Liver (tissue), 7 donors: ENCODE measurements at regions not wholly inside any gene's neighbourhood (a gene's known extent, or its start where the extent isn't known, plus 50 kb on each side); places are given as distances from the start of the nearest gene placed in this dataset.

ENCODE experiments used
- DNase-seq: peaks from one replicate; pipeline ENCODE4 v3.0.0-alpha.2; 2017; ENCODE audit warnings: low spot score
- H3K27ac ChIP-seq, 2 donors: one replicate each; pipeline ENCODE4 v1.7.0; 2013; ENCODE audit warnings: inconsistent platforms in 2 of 2, low read length in 2 of 2, control low read depth in 1 of 2, low read depth in 1 of 2, mild to moderate bottlenecking in 1 of 2
- H3K27me3 ChIP-seq, 4 donors: one replicate each; pipeline versions ENCODE4 v1.6.1 to v1.7.0; 2013; ENCODE audit warnings: low read length in 3 of 4, inconsistent platforms in 1 of 4, mild to moderate bottlenecking in 1 of 4, moderate library complexity in 1 of 4; ENCODE audit not compliant: control insufficient read depth in 4 of 4, insufficient read depth in 4 of 4
- H3K36me3 ChIP-seq, 4 donors: one replicate each; pipeline versions ENCODE4 v1.6.1 to v1.7.0; 2013; ENCODE audit warnings: low read length in 3 of 4, mild to moderate bottlenecking in 3 of 4, low read depth in 1 of 4, moderate library complexity in 1 of 4; ENCODE audit not compliant: control insufficient read depth in 4 of 4, insufficient read depth in 3 of 4
- H3K4me1 ChIP-seq, 4 donors: one replicate each; pipeline versions ENCODE4 v1.6.1 to v1.7.0; 2013; ENCODE audit warnings: low read length in 3 of 4, mild to moderate bottlenecking in 3 of 4, moderate library complexity in 1 of 4; ENCODE audit not compliant: control insufficient read depth in 4 of 4, insufficient read depth in 4 of 4
- H3K4me3 ChIP-seq, 3 donors: one replicate each; pipeline versions ENCODE4 v1.6.1 to v1.7.0; 2013; ENCODE audit warnings: low read length in 3 of 3, control low read depth in 1 of 3, low read depth in 1 of 3, mild to moderate bottlenecking in 1 of 3
- H3K9ac ChIP-seq, 2 donors: one replicate each; pipeline ENCODE4 v1.7.0; 2013; ENCODE audit warnings: low read length in 2 of 2, mild to moderate bottlenecking in 2 of 2, moderate library complexity in 2 of 2, control low read depth in 1 of 2, low read depth in 1 of 2
- H3K9me3 ChIP-seq, 4 donors: one replicate each; pipeline versions ENCODE4 v1.6.1 to v1.7.0; 2013; ENCODE audit warnings: low read length in 3 of 4; ENCODE audit not compliant: control insufficient read depth in 4 of 4
- EGR1 ChIP-seq, 2 donors: IDR thresholded peaks; 2 replicates each; pipeline ENCODE4 v1.6.1; 2016 to 2018; ENCODE audit warnings: antibody characterized with exemption in 2 of 2, low read depth in 2 of 2
- FOXA1 ChIP-seq: IDR thresholded peaks from 2 replicates; pipeline ENCODE4 v1.6.1; 2016; ENCODE audit warnings: antibody characterized with exemption
- FOXA2 ChIP-seq: IDR thresholded peaks from 2 replicates; pipeline ENCODE4 v1.6.1; 2016; ENCODE audit warnings: antibody characterized with exemption
- GABPA ChIP-seq, 2 donors: IDR thresholded peaks in 1 of 2; conservative IDR thresholded peaks in 1 of 2; 2 replicates each; pipeline ENCODE4 v1.6.1; 2016; ENCODE audit warnings: antibody characterized with exemption in 2 of 2, mild to moderate bottlenecking in 1 of 2, moderate library complexity in 1 of 2
- HNF4A ChIP-seq, 2 donors: conservative IDR thresholded peaks; 2 replicates each; pipeline ENCODE4 v1.6.1; 2016; ENCODE audit warnings: antibody characterized with exemption in 2 of 2, mild to moderate bottlenecking in 2 of 2
- HNF4G ChIP-seq: IDR thresholded peaks from 2 replicates; pipeline ENCODE4 v1.6.1; 2016; ENCODE audit warnings: antibody characterized with exemption
- NR2F2 ChIP-seq: IDR thresholded peaks from 2 replicates; pipeline ENCODE4 v1.6.1; 2016; ENCODE audit warnings: antibody characterized with exemption
- RAD21 ChIP-seq, 2 donors: IDR thresholded peaks; 2 replicates each; pipeline ENCODE4 v1.6.1; 2016; ENCODE audit warnings: antibody characterized with exemption in 2 of 2, mild to moderate bottlenecking in 2 of 2
- RXRA ChIP-seq, 2 donors: IDR thresholded peaks; 2 replicates each; pipeline ENCODE4 v1.6.1; 2017 to 2018; ENCODE audit warnings: antibody characterized with exemption in 2 of 2, mild to moderate bottlenecking in 1 of 2
- SP1 ChIP-seq: IDR thresholded peaks from 2 replicates; pipeline ENCODE4 v1.6.1; 2018; ENCODE audit warnings: antibody characterized with exemption, mild to moderate bottlenecking
- TAF1 ChIP-seq: conservative IDR thresholded peaks from 2 replicates; pipeline ENCODE4 v1.6.1; 2016; ENCODE audit warnings: antibody characterized with exemption, mild to moderate bottlenecking
- WGBS: extraction: QIAGEN DNeasy Blood & Tissue Kit; methylation state at CpG from one replicate; pipeline ENCODE4 v1.1.7; 2013; 5-methylcytosine and 5-hydroxymethylcytosine counted together
- TF ChIP-seq, protein P1 (sequence below): IDR thresholded peaks from 2 replicates; pipeline ENCODE4 v1.6.1; 2016; ENCODE audit warnings: antibody characterized with exemption
- TF ChIP-seq, protein P2 (sequence below): IDR thresholded peaks from 2 replicates; pipeline ENCODE4 v1.6.1; 2016; ENCODE audit warnings: antibody characterized with exemption, mild to moderate bottlenecking
- TF ChIP-seq, protein P3 (sequence below): IDR thresholded peaks from 2 replicates; pipeline ENCODE4 v1.6.1; 2016; ENCODE audit warnings: antibody characterized with exemption
- TF ChIP-seq, protein P4 (sequence below): IDR thresholded peaks from 2 replicates; pipeline ENCODE4 v1.6.1; 2016; ENCODE audit warnings: antibody characterized with exemption
- donor health status: healthy.
- donor health status: healthy.
- donor health status: healthy.
- donor health status: healthy.

DNA sequence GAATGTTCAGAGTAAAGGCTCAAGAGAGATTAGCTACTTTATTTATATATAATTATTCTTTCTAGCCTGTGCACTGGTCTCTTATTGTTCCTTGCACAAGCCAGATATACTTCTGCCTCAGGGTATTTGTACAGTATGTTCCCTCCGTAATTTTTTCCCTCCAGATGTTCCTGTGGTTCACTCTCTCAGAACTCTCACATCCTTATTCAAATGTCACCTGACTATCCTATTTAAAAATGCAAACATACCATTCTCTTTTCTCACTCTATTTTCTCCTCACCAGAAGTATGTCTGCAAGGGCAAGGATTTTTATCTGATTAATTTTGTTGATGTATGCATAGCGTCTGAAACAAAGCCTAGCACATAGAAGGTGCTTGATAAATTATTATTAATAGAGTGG is 64.0 kb upstream of the CERS6 start:
- Histone ChIP-seq H3K9me3 (no peaks in the 10 kb centered on the region), H3K27ac (no peak overlapping the region), H3K36me3 (no peaks in the 10 kb centered on the region), H3K27me3 (no peaks in the 10 kb centered on the region), H3K9ac (no peak overlapping the region), H3K4me3 (no peak overlapping the region), H3K4me1 (no peaks in the 10 kb centered on the region)
- DNase-seq, result no peak
- TF ChIP-seq, protein P1, sequence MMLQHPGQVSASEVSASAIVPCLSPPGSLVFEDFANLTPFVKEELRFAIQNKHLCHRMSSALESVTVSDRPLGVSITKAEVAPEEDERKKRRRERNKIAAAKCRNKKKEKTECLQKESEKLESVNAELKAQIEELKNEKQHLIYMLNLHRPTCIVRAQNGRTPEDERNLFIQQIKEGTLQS, result no peak
- TF ChIP-seq RAD21 (IDR thresholded peaks at IDR 0.05), result no peak
- no peak for TF ChIP-seq HNF4A (conservative IDR thresholded peaks at IDR 0.05)
- TF ChIP-seq FOXA2, result no peak
- TF ChIP-seq FOXA1, result no peak
- TF ChIP-seq, protein P2, sequence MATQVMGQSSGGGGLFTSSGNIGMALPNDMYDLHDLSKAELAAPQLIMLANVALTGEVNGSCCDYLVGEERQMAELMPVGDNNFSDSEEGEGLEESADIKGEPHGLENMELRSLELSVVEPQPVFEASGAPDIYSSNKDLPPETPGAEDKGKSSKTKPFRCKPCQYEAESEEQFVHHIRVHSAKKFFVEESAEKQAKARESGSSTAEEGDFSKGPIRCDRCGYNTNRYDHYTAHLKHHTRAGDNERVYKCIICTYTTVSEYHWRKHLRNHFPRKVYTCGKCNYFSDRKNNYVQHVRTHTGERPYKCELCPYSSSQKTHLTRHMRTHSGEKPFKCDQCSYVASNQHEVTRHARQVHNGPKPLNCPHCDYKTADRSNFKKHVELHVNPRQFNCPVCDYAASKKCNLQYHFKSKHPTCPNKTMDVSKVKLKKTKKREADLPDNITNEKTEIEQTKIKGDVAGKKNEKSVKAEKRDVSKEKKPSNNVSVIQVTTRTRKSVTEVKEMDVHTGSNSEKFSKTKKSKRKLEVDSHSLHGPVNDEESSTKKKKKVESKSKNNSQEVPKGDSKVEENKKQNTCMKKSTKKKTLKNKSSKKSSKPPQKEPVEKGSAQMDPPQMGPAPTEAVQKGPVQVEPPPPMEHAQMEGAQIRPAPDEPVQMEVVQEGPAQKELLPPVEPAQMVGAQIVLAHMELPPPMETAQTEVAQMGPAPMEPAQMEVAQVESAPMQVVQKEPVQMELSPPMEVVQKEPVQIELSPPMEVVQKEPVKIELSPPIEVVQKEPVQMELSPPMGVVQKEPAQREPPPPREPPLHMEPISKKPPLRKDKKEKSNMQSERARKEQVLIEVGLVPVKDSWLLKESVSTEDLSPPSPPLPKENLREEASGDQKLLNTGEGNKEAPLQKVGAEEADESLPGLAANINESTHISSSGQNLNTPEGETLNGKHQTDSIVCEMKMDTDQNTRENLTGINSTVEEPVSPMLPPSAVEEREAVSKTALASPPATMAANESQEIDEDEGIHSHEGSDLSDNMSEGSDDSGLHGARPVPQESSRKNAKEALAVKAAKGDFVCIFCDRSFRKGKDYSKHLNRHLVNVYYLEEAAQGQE, result no peak
- no peak for TF ChIP-seq SP1
- 75% methylated on average over 2 of the region's 2 CpGs for WGBS

DNA sequence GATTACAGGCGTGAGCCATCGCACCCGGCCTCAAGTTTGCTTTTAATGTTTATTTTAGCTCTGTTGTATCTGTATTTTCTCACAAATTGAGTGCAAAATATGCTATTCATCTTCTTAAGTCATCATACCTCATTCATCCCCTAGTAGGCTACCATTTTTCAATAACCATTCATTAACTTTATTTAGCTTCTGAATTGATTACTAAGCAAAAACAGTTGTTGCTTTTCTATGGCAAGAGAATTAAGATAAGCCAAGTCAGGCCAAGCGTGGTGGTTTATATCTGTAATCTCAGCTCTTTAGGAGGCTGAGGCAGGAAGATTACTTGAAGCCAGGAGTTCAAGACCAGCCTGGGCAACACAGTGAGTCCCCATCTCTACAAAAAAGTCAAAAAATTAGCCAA is 63.3 kb upstream of the CERS6 start:
- Histone ChIP-seq H3K27ac (no peak overlapping the region), H3K9me3 (no peaks in the 10 kb centered on the region), H3K36me3 (no peaks in the 10 kb centered on the region), H3K4me1 (no peaks in the 10 kb centered on the region), H3K27me3 (no peaks in the 10 kb centered on the region), H3K4me3 (no peak overlapping the region), H3K9ac (no peak overlapping the region)
- WGBS, result 93% methylated on average over 4 of the region's 4 CpGs
- DNase-seq, result no peak
- no peak for TF ChIP-seq HNF4G
- TF ChIP-seq, protein P3, sequence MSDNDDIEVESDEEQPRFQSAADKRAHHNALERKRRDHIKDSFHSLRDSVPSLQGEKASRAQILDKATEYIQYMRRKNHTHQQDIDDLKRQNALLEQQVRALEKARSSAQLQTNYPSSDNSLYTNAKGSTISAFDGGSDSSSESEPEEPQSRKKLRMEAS, result no peak
- TF ChIP-seq, protein P4, sequence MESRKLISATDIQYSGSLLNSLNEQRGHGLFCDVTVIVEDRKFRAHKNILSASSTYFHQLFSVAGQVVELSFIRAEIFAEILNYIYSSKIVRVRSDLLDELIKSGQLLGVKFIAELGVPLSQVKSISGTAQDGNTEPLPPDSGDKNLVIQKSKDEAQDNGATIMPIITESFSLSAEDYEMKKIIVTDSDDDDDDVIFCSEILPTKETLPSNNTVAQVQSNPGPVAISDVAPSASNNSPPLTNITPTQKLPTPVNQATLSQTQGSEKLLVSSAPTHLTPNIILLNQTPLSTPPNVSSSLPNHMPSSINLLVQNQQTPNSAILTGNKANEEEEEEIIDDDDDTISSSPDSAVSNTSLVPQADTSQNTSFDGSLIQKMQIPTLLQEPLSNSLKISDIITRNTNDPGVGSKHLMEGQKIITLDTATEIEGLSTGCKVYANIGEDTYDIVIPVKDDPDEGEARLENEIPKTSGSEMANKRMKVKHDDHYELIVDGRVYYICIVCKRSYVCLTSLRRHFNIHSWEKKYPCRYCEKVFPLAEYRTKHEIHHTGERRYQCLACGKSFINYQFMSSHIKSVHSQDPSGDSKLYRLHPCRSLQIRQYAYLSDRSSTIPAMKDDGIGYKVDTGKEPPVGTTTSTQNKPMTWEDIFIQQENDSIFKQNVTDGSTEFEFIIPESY, result no peak
- TF ChIP-seq RAD21 (IDR thresholded peaks at IDR 0.05), result no peak
- TF ChIP-seq TAF1, result no peak
- TF ChIP-seq EGR1 (IDR thresholded peaks at IDR 0.05; ENCODE audit: low read depth in 2 of 2), result no peak
- no peak for TF ChIP-seq SP1
- no peak for TF ChIP-seq NR2F2
- TF ChIP-seq RXRA (IDR thresholded peaks at IDR 0.05), result no peak
- TF ChIP-seq, protein P1, result no peak
- TF ChIP-seq HNF4A (conservative IDR thresholded peaks at IDR 0.05), result no peak
- no peak for TF ChIP-seq GABPA (IDR thresholded peaks at IDR 0.05 in 1 of 2, conservative IDR thresholded peaks at IDR 0.05 in 1 of 2)
- TF ChIP-seq, protein P2, result no peak
- no peak for TF ChIP-seq FOXA1
